K562 (cell line): ENCODE measurements at regions not wholly inside any gene's neighbourhood (a gene's known extent, or its start where the extent isn't known, plus 50 kb on each side); places are given as distances from the start of the nearest gene placed in this dataset.

ENCODE experiments used
- ATAC-seq: fragments of 200-7000 bp; cut with Tn5 transposase; 3 replicates; pipeline ENCODE4 v1.9.1; 2020; ENCODE audit warnings: moderate library complexity
- BruUV-seq: library from RNA; stranded (reverse); fragments of 400-500 nt; replicated peaks from 2 replicates; lab custom pipeline; 2021; lab: Mats Ljungman, UMichigan
- CTCF ChIA-PET: fragments of 300-600 bp; formaldehyde crosslinking; extraction: SDS; loops from one replicate; lab custom pipeline; 2021; ENCODE audit warnings: low intra/inter-chr PET ratio; lab: Yijun Ruan, JAX
- POLR2A ChIA-PET: fragments of 300-600, 350-650 bp; sonication (Branson Sonifier 250); formaldehyde crosslinking; extraction: SDS; loops from one replicate; lab custom pipeline; 2021; ENCODE audit warnings: antibody characterized with exemption, inconsistent platforms; lab: Yijun Ruan, JAX
- DNase-seq, 4 experiments: peaks; one replicate each; pipeline versions ENCODE4 v3.0.0 to v3.0.0-alpha.2; 2011 to 2018; ENCODE audit warnings: low spot score in 3 of 4, mixed read lengths in 3 of 4; ENCODE audit errors: extremely low read depth in 1 of 4
- FAIRE-seq: peaks from 2 replicates; lab custom pipeline; 2011; peaks lifted over from hg19 to GRCh38; lab: Jason Lieb, UNC
- H2AFZ ChIP-seq: 2 replicates; pipeline ENCODE4 v1.6.0; 2011; ENCODE audit warnings: low read depth, low read length, control low read depth, inconsistent platforms
- H3K27ac ChIP-seq: fragments of 200-600 bp; 3 replicates; pipeline ENCODE4 v1.8.0; 2011; ENCODE audit warnings: low read depth, mild to moderate bottlenecking, control low read depth, inconsistent platforms, low read length, moderate library complexity, mixed read lengths; ENCODE audit errors: extremely low read depth
- H3K27me3 ChIP-seq, 2 experiments: fragments of 300-600 bp in 1 of 2; 2 replicates in 1 of 2; 3 replicates in 1 of 2; pipeline versions ENCODE4 v1.6.0 to v1.8.0; 2011; ENCODE audit warnings: inconsistent platforms in 2 of 2, low read length in 2 of 2, mild to moderate bottlenecking in 1 of 2, mixed read lengths in 1 of 2, moderate library complexity in 1 of 2; ENCODE audit not compliant: control insufficient read depth in 2 of 2, insufficient read depth in 2 of 2
- H3K36me3 ChIP-seq: fragments of 300-600 bp; 3 replicates; pipeline ENCODE4 v1.8.0; 2011; ENCODE audit warnings: mild to moderate bottlenecking, low read length, inconsistent platforms; ENCODE audit not compliant: control insufficient read depth, insufficient read depth
- H3K4me1 ChIP-seq, 2 experiments: fragments of 200-600 bp in 1 of 2; replicated peaks in 1 of 2; 2 replicates in 1 of 2; 3 replicates in 1 of 2; pipeline versions ENCODE4 v1.5.1 to v1.8.0; 2011; ENCODE audit warnings: inconsistent platforms in 2 of 2, low read length in 2 of 2, mild to moderate bottlenecking in 1 of 2, mixed read lengths in 1 of 2, moderate library complexity in 1 of 2; ENCODE audit not compliant: control insufficient read depth in 2 of 2, insufficient read depth in 2 of 2
- H3K4me2 ChIP-seq: 2 replicates; pipeline ENCODE4 v1.6.1; 2011; ENCODE audit warnings: low read length, control low read depth, inconsistent platforms, mixed read lengths; ENCODE audit not compliant: insufficient read depth
- H3K4me3 ChIP-seq: fragments of 200-600 bp; sonication (generic), shearing (Covaris generic); 2 replicates; pipeline ENCODE4 v1.5.1; 2016; ENCODE audit warnings: control low read depth, inconsistent platforms
- H3K79me2 ChIP-seq: fragments of 200-600 bp; 3 replicates; pipeline ENCODE4 v1.8.0; 2011; ENCODE audit warnings: low read length, inconsistent platforms; ENCODE audit not compliant: control insufficient read depth, insufficient read depth
- H3K9ac ChIP-seq, 2 experiments: 2 replicates each; pipeline versions ENCODE4 v1.6.0 to v1.6.1; 2011; ENCODE audit warnings: low read depth in 2 of 2, low read length in 2 of 2, control low read depth in 1 of 2, inconsistent platforms in 1 of 2, mild to moderate bottlenecking in 1 of 2, mixed read lengths in 1 of 2; ENCODE audit not compliant: insufficient read depth in 1 of 2
- H3K9me1 ChIP-seq: one replicate; pipeline ENCODE4 v1.6.0; 2011; ENCODE audit warnings: inconsistent platforms, mild to moderate bottlenecking, low read length, moderate library complexity; ENCODE audit not compliant: control insufficient read depth, insufficient read depth
- H3K9me3 ChIP-seq: replicated peaks from 2 replicates; pipeline ENCODE4 v1.5.1; 2011; ENCODE audit warnings: low read depth, low read length, inconsistent platforms; ENCODE audit not compliant: control insufficient read depth, insufficient read depth
- H4K20me1 ChIP-seq: replicated peaks from 2 replicates; pipeline ENCODE4 v1.6.1; 2011; ENCODE audit warnings: low read length, inconsistent platforms, mixed read lengths; ENCODE audit not compliant: control insufficient read depth, insufficient read depth
- CTBP1 ChIP-seq: fragments of 450-650 bp; IDR thresholded peaks from 2 replicates; pipeline ENCODE4 v1.6.1; 2016; ENCODE audit warnings: borderline replicate concordance
- NBN ChIP-seq: fragments of 450-650 bp; IDR thresholded peaks from 2 replicates; pipeline ENCODE4 v1.6.1; 2016; ENCODE audit warnings: low read depth, mild to moderate bottlenecking
- ZFPM2 ChIP-seq: fragments of 250-450 bp; sonication (Bioruptor Pico); IDR thresholded peaks from 2 replicates; pipeline ENCODE4 v1.5.1; 2022; ENCODE audit warnings: mild to moderate bottlenecking
- WGBS: fragments of 100-300 bp; shearing (Covaris generic); methylation state at CpG from one replicate; pipeline ENCODE4 v1.1.6; 2016; ENCODE audit warnings: low coverage, mixed read lengths; ENCODE audit not compliant: insufficient coverage; ENCODE audit errors: missing lambda C conversion rate; 5-methylcytosine and 5-hydroxymethylcytosine counted together
- in situ Hi-C: fragments of 300-500 bp; cut with MboI; formaldehyde crosslinking; loops from 4 replicates; pipeline ENCODE4 v1.15.0; 2018; ENCODE audit warnings: inconsistent platforms, mixed read lengths
- intact Hi-C: fragments of 100-400 bp; cut with micrococcal nuclease; formaldehyde crosslinking; loops from 2 replicates; pipeline ENCODE4 v1.14.2; 2022
- TF ChIP-seq, protein P1 (sequence below): sonication (generic); formaldehyde crosslinking; IDR thresholded peaks from 2 replicates; pipeline ENCODE4 v1.8.0; 2022; ENCODE audit warnings: missing genetic modification reagents, mild to moderate bottlenecking, borderline replicate concordance
- TF ChIP-seq, protein P2 (sequence below): sonication (generic); formaldehyde crosslinking; IDR thresholded peaks from 2 replicates; pipeline ENCODE4 v1.8.0; 2022; ENCODE audit warnings: mild to moderate bottlenecking, missing genetic modification reagents, borderline replicate concordance
- TF ChIP-seq, protein P3 (sequence below): sonication (generic); formaldehyde crosslinking; IDR thresholded peaks from 2 replicates; pipeline ENCODE4 v1.8.1; 2023; ENCODE audit warnings: mild to moderate bottlenecking, missing genetic modification reagents, moderate library complexity

DNA sequence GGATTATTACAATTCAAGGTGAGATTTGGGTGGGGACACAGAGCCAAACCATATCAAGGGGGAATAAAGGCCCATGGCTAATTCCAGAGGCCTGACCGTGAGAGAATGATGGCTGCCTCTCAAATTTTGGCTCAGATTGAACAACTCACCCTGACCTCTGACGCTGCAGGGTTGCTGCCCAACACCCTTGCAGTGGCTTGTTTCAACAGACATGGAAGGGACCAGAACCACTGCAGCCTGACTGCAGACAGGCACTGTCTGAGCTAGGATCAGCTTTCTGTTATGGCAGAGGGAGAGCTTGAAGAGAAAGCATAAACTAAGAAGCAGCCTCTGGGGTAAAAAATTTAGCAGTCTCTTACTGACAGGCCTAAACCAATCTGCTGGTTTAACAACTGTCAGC, 90.2 kb upstream of the GADD45A start:
- Histone ChIP-seq H3K4me3 (no peak overlapping the region), H3K9ac (no peak overlapping the region), H3K27ac (no peak overlapping the region), H3K36me3 (no peaks in the 10 kb centered on the region), H3K27me3 (no peaks in the 10 kb centered on the region), H3K4me2 (no peak overlapping the region), H3K9me3 (no peaks in the 10 kb centered on the region), H4K20me1 (no peaks in the 10 kb centered on the region), H3K79me2 (no peaks in the 10 kb centered on the region), H3K9me1 (no peaks in the 10 kb centered on the region), H2AFZ (0 out of 2 replicates have a peak overlapping the region, but pooled peaks have one; percentile 20), H3K4me1 (peaks cover 0 to 11% of the 10 kb centered on the region in 2 experiments; a peak in 3 of 5 replicates)
- no TSS peak for BruUV-seq
- intact Hi-C loops (no loop called here), in situ Hi-C loops (no loop called here)
- DNase-seq (no peak), ATAC-seq (no peak), FAIRE-seq (no peak)
- ChIA-PET CTCF (interaction anchor here (0.7 kb wide), 1 partner anchor 172 kb away, joined by 4 read pairs; no protein-coding TSS in a partner anchor), POLR2A (interaction anchor here (0.6 to 2.7 kb wide), 2 partner anchors 16 to 59 kb away, joined by 3 to 10 read pairs; no protein-coding TSS in a partner anchor)
- WGBS: 30% methylated on average over 2 of the region's 2 CpGs
- TF ChIP-seq, protein P1, sequence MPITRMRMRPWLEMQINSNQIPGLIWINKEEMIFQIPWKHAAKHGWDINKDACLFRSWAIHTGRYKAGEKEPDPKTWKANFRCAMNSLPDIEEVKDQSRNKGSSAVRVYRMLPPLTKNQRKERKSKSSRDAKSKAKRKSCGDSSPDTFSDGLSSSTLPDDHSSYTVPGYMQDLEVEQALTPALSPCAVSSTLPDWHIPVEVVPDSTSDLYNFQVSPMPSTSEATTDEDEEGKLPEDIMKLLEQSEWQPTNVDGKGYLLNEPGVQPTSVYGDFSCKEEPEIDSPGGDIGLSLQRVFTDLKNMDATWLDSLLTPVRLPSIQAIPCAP (CRISPR knock-in tag): no peak
- no peak for TF ChIP-seq CTBP1
- TF ChIP-seq, protein P2, sequence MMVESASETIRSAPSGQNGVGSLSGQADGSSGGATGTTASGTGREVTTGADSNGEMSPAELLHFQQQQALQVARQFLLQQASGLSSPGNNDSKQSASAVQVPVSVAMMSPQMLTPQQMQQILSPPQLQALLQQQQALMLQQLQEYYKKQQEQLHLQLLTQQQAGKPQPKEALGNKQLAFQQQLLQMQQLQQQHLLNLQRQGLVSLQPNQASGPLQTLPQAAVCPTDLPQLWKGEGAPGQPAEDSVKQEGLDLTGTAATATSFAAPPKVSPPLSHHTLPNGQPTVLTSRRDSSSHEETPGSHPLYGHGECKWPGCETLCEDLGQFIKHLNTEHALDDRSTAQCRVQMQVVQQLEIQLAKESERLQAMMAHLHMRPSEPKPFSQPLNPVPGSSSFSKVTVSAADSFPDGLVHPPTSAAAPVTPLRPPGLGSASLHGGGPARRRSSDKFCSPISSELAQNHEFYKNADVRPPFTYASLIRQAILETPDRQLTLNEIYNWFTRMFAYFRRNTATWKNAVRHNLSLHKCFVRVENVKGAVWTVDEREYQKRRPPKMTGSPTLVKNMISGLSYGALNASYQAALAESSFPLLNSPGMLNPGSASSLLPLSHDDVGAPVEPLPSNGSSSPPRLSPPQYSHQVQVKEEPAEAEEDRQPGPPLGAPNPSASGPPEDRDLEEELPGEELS: no peak
- no peak for TF ChIP-seq NBN
- TF ChIP-seq ZFPM2 (CRISPR knock-in tag): no peak
- TF ChIP-seq, protein P3, sequence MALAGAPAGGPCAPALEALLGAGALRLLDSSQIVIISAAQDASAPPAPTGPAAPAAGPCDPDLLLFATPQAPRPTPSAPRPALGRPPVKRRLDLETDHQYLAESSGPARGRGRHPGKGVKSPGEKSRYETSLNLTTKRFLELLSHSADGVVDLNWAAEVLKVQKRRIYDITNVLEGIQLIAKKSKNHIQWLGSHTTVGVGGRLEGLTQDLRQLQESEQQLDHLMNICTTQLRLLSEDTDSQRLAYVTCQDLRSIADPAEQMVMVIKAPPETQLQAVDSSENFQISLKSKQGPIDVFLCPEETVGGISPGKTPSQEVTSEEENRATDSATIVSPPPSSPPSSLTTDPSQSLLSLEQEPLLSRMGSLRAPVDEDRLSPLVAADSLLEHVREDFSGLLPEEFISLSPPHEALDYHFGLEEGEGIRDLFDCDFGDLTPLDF: no peak
